Parathyroid adenoma (tissue), 2 donors: ENCODE measurements at regions not wholly inside any gene's neighbourhood (a gene's known extent, or its start where the extent isn't known, plus 50 kb on each side); places are given as distances from the start of the nearest gene placed in this dataset.
"Not testable (repeated sequence)": the region's sequence is repeated elsewhere in the genome, so short reads cannot be mapped to it uniquely, and the experiment has no call there.

Source experiments
- H2AFZ ChIP-seq: fragments of 300-600 bp; sonication (generic); one replicate; pipeline ENCODE4 v1.7.0; 2017; ENCODE audit warnings: antibody characterized with exemption, mild to moderate bottlenecking
- H3K27ac ChIP-seq: fragments of 300-600 bp; sonication (generic); one replicate; pipeline ENCODE4 v1.7.0; 2017
- H3K27me3 ChIP-seq: fragments of 300-600 bp; sonication (generic); one replicate; pipeline ENCODE4 v1.7.0; 2017; ENCODE audit warnings: low read length; ENCODE audit not compliant: control insufficient read depth, insufficient read depth
- H3K36me3 ChIP-seq: fragments of 300-600 bp; sonication (generic); one replicate; pipeline ENCODE4 v1.7.0; 2017; ENCODE audit warnings: low read length; ENCODE audit not compliant: control insufficient read depth, insufficient read depth
- H3K4me1 ChIP-seq: fragments of 300-600 bp; sonication (generic); one replicate; pipeline ENCODE4 v1.7.0; 2017; ENCODE audit warnings: control low read depth
- H3K4me2 ChIP-seq: fragments of 300-600 bp; sonication (generic); one replicate; pipeline ENCODE4 v1.7.0; 2017; ENCODE audit warnings: low read length
- H3K4me3 ChIP-seq: fragments of 300-600 bp; sonication (generic); one replicate; pipeline ENCODE4 v1.7.0; 2017; ENCODE audit warnings: low read depth, low read length
- H3K79me2 ChIP-seq: fragments of 300-600 bp; sonication (generic); one replicate; pipeline ENCODE4 v1.7.0; 2017; ENCODE audit warnings: control low read depth
- H3K9ac ChIP-seq: fragments of 300-600 bp; sonication (generic); one replicate; pipeline ENCODE4 v1.7.0; 2017; ENCODE audit warnings: mild to moderate bottlenecking
- H3K9me3 ChIP-seq: fragments of 300-600 bp; sonication (generic); one replicate; pipeline ENCODE4 v1.7.0; 2017; ENCODE audit warnings: low read length; ENCODE audit not compliant: control insufficient read depth
- CTCF ChIP-seq: fragments of 300-600 bp; sonication (generic); IDR thresholded peaks from one replicate; pipeline ENCODE4 v1.7.0; 2017; ENCODE audit warnings: antibody characterized with exemption, mild to moderate bottlenecking
- donor health status: primary hyperparathyroidism.

- H3K9ac ChIP-seq = no peak overlapping the region
- H3K27me3 ChIP-seq = no peaks in the 10 kb centered on the region
- H3K9me3 ChIP-seq = no peaks in the 10 kb centered on the region
- H2AFZ ChIP-seq = no peak overlapping the region
- H3K4me2 ChIP-seq = no peak overlapping the region
- H3K79me2 ChIP-seq = no peaks in the 10 kb centered on the region
- H3K36me3 ChIP-seq = no peaks in the 10 kb centered on the region
- H3K4me3 ChIP-seq = no peak overlapping the region
- H3K4me1 ChIP-seq = no peaks in the 10 kb centered on the region
- no peak for TF ChIP-seq CTCF
- H3K27ac ChIP-seq = no peak overlapping the region
These were observed 56.1 kb upstream of the RBFOX2 start for GRCh38 chr22:36084717-36085116.

- H3K4me3 ChIP-seq = no peak overlapping the region
- no peaks in the 10 kb centered on the region for H3K36me3 ChIP-seq
- no peaks in the 10 kb centered on the region for H3K79me2 ChIP-seq
- H2AFZ ChIP-seq = no peak overlapping the region
- H3K27ac ChIP-seq = no peak overlapping the region
- no peaks in the 10 kb centered on the region for H3K27me3 ChIP-seq
- TF ChIP-seq CTCF = no peak
- no peaks in the 10 kb centered on the region for H3K9me3 ChIP-seq
- H3K4me1 ChIP-seq = no peaks in the 10 kb centered on the region
- no peak overlapping the region for H3K9ac ChIP-seq
- H3K4me2 ChIP-seq = no peak overlapping the region
These were observed 54.4 kb upstream of the RBFOX2 start for GRCh38 chr22:36083056-36083455.

- H3K9me3 ChIP-seq = no peaks in the 10 kb centered on the region
These were observed 52.4 kb upstream of the RBFOX2 start for GRCh38 chr22:36081023-36081431.

GRCh38 chr22:36080281-36080680 lies 51.7 kb upstream of the RBFOX2 start:
- H3K4me3 ChIP-seq, H3K9me3 ChIP-seq, H3K79me2 ChIP-seq, H3K9ac ChIP-seq, H3K27me3 ChIP-seq, H3K36me3 ChIP-seq, H3K4me1 ChIP-seq, H3K27ac ChIP-seq, H2AFZ ChIP-seq, H3K4me2 ChIP-seq: not testable (repeated sequence)

More at GRCh38 chr22:36081023-36081431, 52.4 kb upstream of the RBFOX2 start:
- H3K4me3 ChIP-seq = no peak overlapping the region
- H2AFZ ChIP-seq = no peak overlapping the region
- H3K4me2 ChIP-seq = no peak overlapping the region
- no peaks in the 10 kb centered on the region for H3K36me3 ChIP-seq
- H3K79me2 ChIP-seq = no peaks in the 10 kb centered on the region
- H3K27ac ChIP-seq = no peak overlapping the region
- no peak for TF ChIP-seq CTCF
- no peaks in the 10 kb centered on the region for H3K27me3 ChIP-seq
- H3K4me1 ChIP-seq = no peaks in the 10 kb centered on the region
- H3K9ac ChIP-seq = no peak overlapping the region

GRCh38 chr22:36079041-36079440 lies 50.4 kb upstream of the RBFOX2 start:
- no peak overlapping the region for H3K4me2 ChIP-seq
- H3K9ac ChIP-seq = no peak overlapping the region
- H3K36me3 ChIP-seq = no peaks in the 10 kb centered on the region
- TF ChIP-seq CTCF = no peak
- no peak overlapping the region for H3K4me3 ChIP-seq
- no peaks in the 10 kb centered on the region for H3K79me2 ChIP-seq
- no peaks in the 10 kb centered on the region for H3K4me1 ChIP-seq
- no peaks in the 10 kb centered on the region for H3K9me3 ChIP-seq
- H3K27me3 ChIP-seq = no peaks in the 10 kb centered on the region
- no peak overlapping the region for H2AFZ ChIP-seq
- no peak overlapping the region for H3K27ac ChIP-seq
